Panc1 (cell line): ENCODE measurements at regions not wholly inside any gene's neighbourhood (a gene's known extent, or its start where the extent isn't known, plus 50 kb on each side); places are given as distances from the start of the nearest gene placed in this dataset.

ENCODE experiments used
- POLR2AphosphoS5 ChIP-seq: IDR thresholded peaks from 2 replicates; pipeline ENCODE4 v1.6.1; 2012; ENCODE audit warnings: mild to moderate bottlenecking, low read depth, low read length, moderate library complexity
- REST ChIP-seq, 2 experiments: IDR thresholded peaks; 2 replicates each; pipeline ENCODE4 v1.6.1; 2011 to 2012; ENCODE audit warnings: low read depth in 2 of 2, control low read depth in 1 of 2, low read length in 1 of 2, mild to moderate bottlenecking in 1 of 2, moderate library complexity in 1 of 2; ENCODE audit not compliant: insufficient read depth in 1 of 2
- SIN3A ChIP-seq: IDR thresholded peaks from 2 replicates; pipeline ENCODE4 v1.6.1; 2012; ENCODE audit warnings: low read depth, mild to moderate bottlenecking, low read length, moderate library complexity, borderline replicate concordance; ENCODE audit not compliant: insufficient read depth
- TCF7L2 ChIP-seq: IDR thresholded peaks from 2 replicates; pipeline ENCODE4 v1.6.1; 2011; ENCODE audit warnings: mild to moderate bottlenecking, low read depth, low read length, inconsistent platforms
- TF ChIP-seq, protein P1 (sequence below): fragments of 450-650 bp; IDR thresholded peaks from 2 replicates; pipeline ENCODE4 v1.5.1; 2017; ENCODE audit warnings: mild to moderate bottlenecking

DNA sequence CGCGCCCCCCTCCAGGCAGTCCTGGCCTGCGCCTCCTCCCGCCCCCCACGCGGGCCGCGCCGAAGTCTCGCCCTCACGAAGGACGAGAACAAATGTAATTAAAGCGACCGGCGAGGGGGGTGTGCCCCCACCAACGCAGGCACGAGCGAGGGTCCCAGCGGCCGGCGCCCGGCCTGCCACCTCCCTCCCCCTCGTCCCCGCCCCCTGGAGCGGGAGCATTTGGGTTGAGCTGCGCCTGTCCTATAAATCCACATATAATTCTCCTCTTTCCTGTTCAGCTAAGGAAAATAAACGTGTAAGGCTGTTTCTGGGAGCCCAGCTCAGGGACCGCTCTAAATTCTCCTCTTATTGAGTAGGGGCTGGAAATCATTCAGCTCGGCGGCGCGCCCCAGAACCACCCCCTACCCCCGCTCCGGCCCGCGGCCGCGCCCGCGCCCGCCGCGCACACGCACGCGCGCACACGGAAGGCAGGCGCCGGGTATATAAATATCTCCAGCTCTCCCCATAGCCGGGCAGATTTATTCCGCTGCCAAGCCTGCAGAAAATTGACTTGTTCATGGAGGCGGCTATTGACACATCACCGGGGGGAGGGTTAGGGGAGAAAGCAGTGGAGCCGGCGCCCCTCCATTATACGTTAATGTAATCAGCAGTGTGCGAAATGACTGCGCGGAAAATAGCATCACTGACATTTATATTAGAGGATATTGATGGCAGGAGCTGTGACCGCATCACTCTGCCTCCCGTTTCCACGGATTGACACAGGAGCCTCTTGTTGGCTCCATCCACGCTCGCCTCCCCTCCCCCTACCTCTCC lies 61.6 kb upstream of the BTRC start:
- TF ChIP-seq, protein P1, sequence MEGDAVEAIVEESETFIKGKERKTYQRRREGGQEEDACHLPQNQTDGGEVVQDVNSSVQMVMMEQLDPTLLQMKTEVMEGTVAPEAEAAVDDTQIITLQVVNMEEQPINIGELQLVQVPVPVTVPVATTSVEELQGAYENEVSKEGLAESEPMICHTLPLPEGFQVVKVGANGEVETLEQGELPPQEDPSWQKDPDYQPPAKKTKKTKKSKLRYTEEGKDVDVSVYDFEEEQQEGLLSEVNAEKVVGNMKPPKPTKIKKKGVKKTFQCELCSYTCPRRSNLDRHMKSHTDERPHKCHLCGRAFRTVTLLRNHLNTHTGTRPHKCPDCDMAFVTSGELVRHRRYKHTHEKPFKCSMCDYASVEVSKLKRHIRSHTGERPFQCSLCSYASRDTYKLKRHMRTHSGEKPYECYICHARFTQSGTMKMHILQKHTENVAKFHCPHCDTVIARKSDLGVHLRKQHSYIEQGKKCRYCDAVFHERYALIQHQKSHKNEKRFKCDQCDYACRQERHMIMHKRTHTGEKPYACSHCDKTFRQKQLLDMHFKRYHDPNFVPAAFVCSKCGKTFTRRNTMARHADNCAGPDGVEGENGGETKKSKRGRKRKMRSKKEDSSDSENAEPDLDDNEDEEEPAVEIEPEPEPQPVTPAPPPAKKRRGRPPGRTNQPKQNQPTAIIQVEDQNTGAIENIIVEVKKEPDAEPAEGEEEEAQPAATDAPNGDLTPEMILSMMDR, result no peak
- no peak for TF ChIP-seq POLR2AphosphoS5
- no peak for TF ChIP-seq SIN3A
- TF ChIP-seq TCF7L2, result no peak
- no peak for TF ChIP-seq REST (IDR thresholded peaks at IDR 0.05; ENCODE audit: insufficient read depth in 1 of 2, low read depth in 2 of 2, low read length in 1 of 2)
